H1 (cell line): ENCODE measurements at regions not wholly inside any gene's neighbourhood (a gene's known extent, or its start where the extent isn't known, plus 50 kb on each side); places are given as distances from the start of the nearest gene placed in this dataset.

Source experiments
- CTCF ChIA-PET: fragments of 300-600 bp; sonication (Branson Sonifier 250); formaldehyde crosslinking; loops from one replicate; lab custom pipeline; 2021; ENCODE audit not compliant: partially characterized antibody; lab: Charles Lee
- POLR2A ChIA-PET: fragments of 300-600 bp; sonication (Branson Sonifier 250); formaldehyde crosslinking; loops from one replicate; lab custom pipeline; 2021; ENCODE audit warnings: inconsistent platforms; ENCODE audit not compliant: partially characterized antibody; lab: Charles Lee
- DNase-seq, 2 experiments: peaks; one replicate each; pipeline versions ENCODE4 v3.0.0 to v3.0.0-alpha.2; 2010 to 2022; ENCODE audit warnings: low spot score in 2 of 2, low read depth in 1 of 2, mixed read lengths in 1 of 2
- FAIRE-seq: peaks from 2 replicates; lab custom pipeline; 2011; peaks lifted over from hg19 to GRCh38; lab: Jason Lieb, UNC
- H2AFZ ChIP-seq: 2 replicates; pipeline ENCODE4 v1.8.1; 2012; ENCODE audit warnings: low read length, inconsistent platforms
- H2AK5ac ChIP-seq: 2 replicates; pipeline ENCODE4 v1.6.1; 2013; ENCODE audit warnings: low read depth, low read length
- H2BK120ac ChIP-seq: replicated peaks from 2 replicates; pipeline ENCODE3; 2013; ENCODE audit warnings: low read depth, low read length, inconsistent platforms
- H2BK12ac ChIP-seq: 2 replicates; pipeline ENCODE4 v1.6.1; 2013; ENCODE audit warnings: low read depth, low read length
- H2BK15ac ChIP-seq: 2 replicates; pipeline ENCODE4 v1.6.1; 2013; ENCODE audit warnings: low read length
- H2BK20ac ChIP-seq: 2 replicates; pipeline ENCODE4 v1.6.1; 2013; ENCODE audit warnings: low read length
- H2BK5ac ChIP-seq: 2 replicates; pipeline ENCODE4 v1.6.1; 2013; ENCODE audit warnings: low read depth, low read length
- H3K14ac ChIP-seq: 2 replicates; pipeline ENCODE4 v1.6.1; 2013; ENCODE audit warnings: inconsistent platforms; ENCODE audit not compliant: insufficient read length
- H3K18ac ChIP-seq: 2 replicates; pipeline ENCODE4 v1.6.1; 2013; ENCODE audit warnings: low read length; ENCODE audit errors: extremely low read depth
- H3K23ac ChIP-seq: 2 replicates; pipeline ENCODE4 v1.6.1; 2013; ENCODE audit warnings: inconsistent platforms; ENCODE audit not compliant: insufficient read length
- H3K23me2 ChIP-seq: 2 replicates; pipeline ENCODE4 v1.6.1; 2013; ENCODE audit warnings: low read depth, low read length
- H3K27ac ChIP-seq: 2 replicates; pipeline ENCODE4 v1.6.1; 2011; ENCODE audit warnings: low read depth, low read length, inconsistent platforms
- H3K27me3 ChIP-seq, 4 experiments: replicated peaks in 1 of 4; 1 replicate in 1 of 4; 2 replicates in 3 of 4; pipeline versions ENCODE4 v1.6.1 to v1.8.1; 2011 to 2013; ENCODE audit warnings: low read length in 3 of 4, mild to moderate bottlenecking in 3 of 4, inconsistent platforms in 2 of 4, mixed read lengths in 2 of 4, moderate library complexity in 1 of 4; ENCODE audit not compliant: control insufficient read depth in 3 of 4, insufficient read depth in 3 of 4; ENCODE audit errors: extremely low read depth in 1 of 4
- H3K36me3 ChIP-seq, 4 experiments: 2 replicates each; pipeline versions ENCODE4 v1.6.1 to v1.8.1; 2011 to 2013; ENCODE audit warnings: mild to moderate bottlenecking in 4 of 4, low read length in 3 of 4, moderate library complexity in 2 of 4, control low read depth in 1 of 4, inconsistent platforms in 1 of 4; ENCODE audit not compliant: insufficient read depth in 4 of 4, control insufficient read depth in 2 of 4
- H3K4ac ChIP-seq: replicated peaks from 2 replicates; pipeline ENCODE3; 2013; ENCODE audit warnings: low read length, low read depth, mixed read lengths, inconsistent platforms; ENCODE audit not compliant: insufficient read length
- H3K4me1 ChIP-seq, 4 experiments: replicated peaks in 1 of 4; 1 replicate in 1 of 4; 2 replicates in 3 of 4; pipeline versions ENCODE4 v1.6.1 to v1.8.1; 2011 to 2013; ENCODE audit warnings: low read length in 3 of 4, inconsistent platforms in 2 of 4, mixed read lengths in 1 of 4; ENCODE audit not compliant: insufficient read depth in 4 of 4, control insufficient read depth in 3 of 4
- H3K4me2 ChIP-seq, 2 experiments: 2 replicates each; pipeline versions ENCODE4 v1.6.1 to v1.8.1; 2011 to 2013; ENCODE audit warnings: low read depth in 2 of 2, low read length in 2 of 2, control low read depth in 1 of 2, inconsistent platforms in 1 of 2, mild to moderate bottlenecking in 1 of 2; ENCODE audit not compliant: insufficient read depth in 1 of 2
- H3K4me3 ChIP-seq, 4 experiments: fragments of 200-600, 300-600 bp in 1 of 4; sonication (generic), shearing (Covaris generic), sonication (Bioruptor Twin) in 1 of 4; 2 replicates each; pipeline versions ENCODE4 v1.5.1 to v1.8.1; 2011 to 2016; ENCODE audit warnings: low read length in 4 of 4, low read depth in 3 of 4, control low read depth in 2 of 4, inconsistent platforms in 2 of 4, mild to moderate bottlenecking in 2 of 4, mixed read lengths in 1 of 4, moderate library complexity in 1 of 4; ENCODE audit not compliant: insufficient read depth in 2 of 4; ENCODE audit errors: extremely low read depth in 1 of 4
- H3K56ac ChIP-seq: replicated peaks from 2 replicates; pipeline ENCODE3; 2013; ENCODE audit warnings: low read depth, mild to moderate bottlenecking, mixed read lengths, low read length, inconsistent platforms; ENCODE audit not compliant: insufficient read length
- H3K79me1 ChIP-seq: 2 replicates; pipeline ENCODE4 v1.6.1; 2013; ENCODE audit warnings: low read depth, low read length, control low read depth
- H3K79me2 ChIP-seq, 2 experiments: 2 replicates each; pipeline versions ENCODE4 v1.6.1 to v1.8.1; 2012 to 2013; ENCODE audit warnings: low read length in 2 of 2, mild to moderate bottlenecking in 2 of 2, inconsistent platforms in 1 of 2; ENCODE audit not compliant: insufficient read depth in 2 of 2, control insufficient read depth in 1 of 2
- H3K9ac ChIP-seq, 4 experiments: replicated peaks in 1 of 4; 1 replicate in 1 of 4; 2 replicates in 3 of 4; pipeline versions ENCODE4 v1.6.1 to v1.8.1; 2011 to 2013; ENCODE audit warnings: low read depth in 3 of 4, low read length in 3 of 4, control low read depth in 2 of 4, mild to moderate bottlenecking in 2 of 4, moderate library complexity in 2 of 4, inconsistent platforms in 1 of 4; ENCODE audit errors: extremely low read depth in 1 of 4
- H3K9me3 ChIP-seq, 2 experiments: 2 replicates each; pipeline versions ENCODE4 v1.6.1 to v1.8.1; 2012 to 2013; ENCODE audit warnings: mild to moderate bottlenecking in 2 of 2, moderate library complexity in 2 of 2, control low read depth in 1 of 2, inconsistent platforms in 1 of 2, low read depth in 1 of 2, low read length in 1 of 2, mixed read lengths in 1 of 2; ENCODE audit not compliant: insufficient read depth in 2 of 2
- H4K20me1 ChIP-seq, 2 experiments: replicated peaks in 1 of 2; 2 replicates each; pipeline versions ENCODE3 to v1.8.1; 2011 to 2013; ENCODE audit warnings: inconsistent platforms in 2 of 2, low read length in 2 of 2, mild to moderate bottlenecking in 1 of 2; ENCODE audit not compliant: insufficient read depth in 2 of 2, control insufficient read depth in 1 of 2
- H4K5ac ChIP-seq: 2 replicates; pipeline ENCODE4 v1.6.1; 2013; ENCODE audit warnings: low read length, low read depth, mixed read lengths, inconsistent platforms; ENCODE audit not compliant: insufficient read length
- H4K8ac ChIP-seq: 2 replicates; pipeline ENCODE4 v1.8.0; 2013; ENCODE audit warnings: mild to moderate bottlenecking, moderate library complexity, low read length, inconsistent platforms; ENCODE audit not compliant: insufficient read depth; ENCODE audit errors: extremely low read depth
- H4K91ac ChIP-seq: replicated peaks from 2 replicates; pipeline ENCODE3; 2013; ENCODE audit warnings: low read length, mixed read lengths, inconsistent platforms; ENCODE audit not compliant: insufficient read length
- ASH2L ChIP-seq: fragments of 200-600, 300-600 bp; sonication (generic); IDR thresholded peaks from one replicate; pipeline ENCODE4 v1.7.1; 2017; ENCODE audit warnings: low read length
- BCL11A ChIP-seq, 2 experiments: IDR thresholded peaks; one replicate each; pipeline ENCODE4 v1.6.1; 2011; ENCODE audit warnings: low read depth in 2 of 2, low read length in 2 of 2, mild to moderate bottlenecking in 2 of 2
- EZH2 ChIP-seq: fragments of 200-600 bp; sonication (generic); IDR thresholded peaks from 2 replicates; pipeline ENCODE4 v1.7.1; 2012; ENCODE audit warnings: low read depth, mild to moderate bottlenecking, moderate library complexity, low read length, inconsistent platforms; ENCODE audit not compliant: severe bottlenecking
- GABPA ChIP-seq: IDR thresholded peaks from 2 replicates; pipeline ENCODE4 v1.6.1; 2011; ENCODE audit warnings: mild to moderate bottlenecking, low read length, moderate library complexity, borderline replicate concordance; ENCODE audit not compliant: insufficient read depth
- JUN ChIP-seq: IDR thresholded peaks from 2 replicates; pipeline ENCODE4 v1.6.1; 2011; ENCODE audit warnings: low read depth, mild to moderate bottlenecking, improper control_type of control experiment, low read length
- KDM5A ChIP-seq: fragments of 200-600 bp; IDR thresholded peaks from 2 replicates; pipeline ENCODE4 v1.7.1; 2012; ENCODE audit warnings: mild to moderate bottlenecking, low read length, inconsistent platforms, mixed read lengths
- NANOG ChIP-seq: IDR thresholded peaks from 2 replicates; pipeline ENCODE4 v1.6.1; 2011; ENCODE audit warnings: low read length, low read depth, mild to moderate bottlenecking, inconsistent platforms; ENCODE audit not compliant: insufficient read depth, poor library complexity, severe bottlenecking
- POU5F1 ChIP-seq: IDR thresholded peaks from 2 replicates; pipeline ENCODE4 v1.6.1; 2011; ENCODE audit warnings: low read depth, mild to moderate bottlenecking, low read length, moderate library complexity
- RBBP5 ChIP-seq: IDR thresholded peaks from 2 replicates; pipeline ENCODE4 v1.7.1; 2012; ENCODE audit warnings: low read depth, mild to moderate bottlenecking, inconsistent platforms, low read length, moderate library complexity, borderline replicate concordance
- RFX5 ChIP-seq: IDR thresholded peaks from 2 replicates; pipeline ENCODE4 v1.6.1; 2011; ENCODE audit warnings: low read depth, low read length, improper control_type of control experiment, borderline replicate concordance
- SP4 ChIP-seq: IDR thresholded peaks from 2 replicates; pipeline ENCODE4 v1.6.1; 2012; ENCODE audit warnings: low read length, inconsistent platforms
- SRF ChIP-seq: IDR thresholded peaks from 2 replicates; pipeline ENCODE4 v1.6.1; 2011; ENCODE audit warnings: mild to moderate bottlenecking, low read depth, low read length, moderate library complexity
- TAF1 ChIP-seq: IDR thresholded peaks from 2 replicates; pipeline ENCODE4 v1.6.1; 2011; ENCODE audit warnings: mild to moderate bottlenecking, low read depth, low read length
- TAF7 ChIP-seq: optimal IDR thresholded peaks from 2 replicates; pipeline ENCODE3; 2011; ENCODE audit warnings: low read depth, mild to moderate bottlenecking, inconsistent platforms, low read length, moderate library complexity, borderline replicate concordance
- WGBS, 2 experiments: shearing (Covaris generic) in 1 of 2; methylation state at CpG; one replicate each; pipeline versions ENCODE4 v1.1.6 to v1.1.7; 2013 to 2015; ENCODE audit warnings: low lambda C conversion rate in 2 of 2, mixed read lengths in 2 of 2, inconsistent platforms in 1 of 2, low coverage in 1 of 2, missing lambda C conversion rate in 1 of 2; ENCODE audit not compliant: insufficient replicate concordance in 2 of 2, insufficient coverage in 1 of 2, insufficient read length in 1 of 2; ENCODE audit errors: extremely low coverage in 1 of 2, missing lambda C conversion rate in 1 of 2; 5-methylcytosine and 5-hydroxymethylcytosine counted together

- H3K4me1 ChIP-seq = peaks cover 3 to 18% (median 13%) of the 10 kb centered on the region in 4 experiments; a peak in 4 of 7 replicates
Observed at GRCh38 chr1:209386156-209386555, 197.4 kb upstream of the CAMK1G start.

More at GRCh38 chr1:209386156-209386555, 197.4 kb upstream of the CAMK1G start:
- no peak overlapping the region for H2BK120ac ChIP-seq
- no peak overlapping the region for H4K91ac ChIP-seq
- H3K23ac ChIP-seq = no peak overlapping the region
- TF ChIP-seq JUN = no peak
- no peak for TF ChIP-seq TAF7
- TF ChIP-seq RBBP5 = no peak
- no peak for TF ChIP-seq KDM5A
- TF ChIP-seq SRF = no peak
- no peak for TF ChIP-seq RFX5
- no peak for TF ChIP-seq POU5F1
- no peak for TF ChIP-seq TAF1
- no peak for TF ChIP-seq NANOG
- TF ChIP-seq GABPA = no peak
- TF ChIP-seq SP4 = no peak
- TF ChIP-seq ASH2L = no peak
- TF ChIP-seq EZH2 = no peak
- no peak for TF ChIP-seq BCL11A (IDR thresholded peaks at IDR 0.05; ENCODE audit: low read depth in 2 of 2, low read length in 2 of 2)
- H3K79me1 ChIP-seq = no peaks in the 10 kb centered on the region
- no peak overlapping the region for H2BK20ac ChIP-seq
- no peak overlapping the region for H3K14ac ChIP-seq
- H2BK5ac ChIP-seq = no peak overlapping the region
- H4K8ac ChIP-seq = no peak overlapping the region
- POLR2A ChIA-PET = no interaction called here
- CTCF ChIA-PET = interaction anchor here (0.7 to 3.6 kb wide), 4 partner anchors 10 to 292 kb away, joined by 3 to 19 read pairs (median 3); no protein-coding TSS in a partner anchor
- no peak overlapping the region for H2AK5ac ChIP-seq
- H3K27me3 ChIP-seq = no peaks in the 10 kb centered on the region
- H2AFZ ChIP-seq = no peak overlapping the region
- no peak overlapping the region for H3K27ac ChIP-seq
- no peak overlapping the region for H3K9ac ChIP-seq
- 87% methylated on average over 2 of the region's 2 CpGs; no CpG with 5 or more reads in 1 of the 2 experiments for WGBS, 2 experiments
- no peak overlapping the region for H3K18ac ChIP-seq
- H3K79me2 ChIP-seq = no peaks in the 10 kb centered on the region
- no peaks in the 10 kb centered on the region for H3K36me3 ChIP-seq
- DNase-seq = no peak
- H3K4me2 ChIP-seq = no peak overlapping the region
- FAIRE-seq = peak; percentile 13
- H2BK12ac ChIP-seq = no peak overlapping the region
- H3K9me3 ChIP-seq = no peaks in the 10 kb centered on the region
- H3K23me2 ChIP-seq = no peaks in the 10 kb centered on the region
- H3K4ac ChIP-seq = no peak overlapping the region
- no peak overlapping the region for H4K5ac ChIP-seq
- no peaks in the 10 kb centered on the region for H4K20me1 ChIP-seq
- no peak overlapping the region for H3K56ac ChIP-seq
- no peak overlapping the region for H3K4me3 ChIP-seq
- H2BK15ac ChIP-seq = no peak overlapping the region
